GM12875 (cell line): ENCODE measurements at regions not wholly inside any gene's neighbourhood (a gene's known extent, or its start where the extent isn't known, plus 50 kb on each side); places are given as distances from the start of the nearest gene placed in this dataset.

Experiments used
- H3K4me3 ChIP-seq: one replicate; pipeline ENCODE4 v1.5.1; 2011; ENCODE audit warnings: low read depth, low read length, control low read depth
- CTCF ChIP-seq: IDR thresholded peaks from 2 replicates; pipeline ENCODE4 v1.5.1; 2011; ENCODE audit warnings: low read depth, mild to moderate bottlenecking, control low read depth, inconsistent platforms, low read length, moderate library complexity, borderline replicate concordance; ENCODE audit not compliant: insufficient read depth

GRCh38 chr5:68711293-68712200 lies 382.3 kb upstream of the SLC30A5 start:
- H3K4me3 ChIP-seq, result peak overlapping the region; percentile 29

GRCh38 chr5:68714810-68715209 lies 379.0 kb upstream of the SLC30A5 start:
- H3K4me3 ChIP-seq, result no peak overlapping the region
- no peak for TF ChIP-seq CTCF

More at GRCh38 chr5:68711293-68712200, 382.3 kb upstream of the SLC30A5 start:
- TF ChIP-seq CTCF, result no peak

- H3K4me3 ChIP-seq, result no peak overlapping the region
- TF ChIP-seq CTCF, result no peak
Observed at GRCh38 chr5:68720884-68721610, 372.8 kb upstream of the SLC30A5 start.

- TF ChIP-seq CTCF, result no peak
Observed at GRCh38 chr5:68722357-68722756, 371.5 kb upstream of the SLC30A5 start.

GRCh38 chr5:68725905-68726683 lies 367.7 kb upstream of the SLC30A5 start:
- no peak overlapping the region for H3K4me3 ChIP-seq
- TF ChIP-seq CTCF, result no peak

More at GRCh38 chr5:68722357-68722756, 371.5 kb upstream of the SLC30A5 start:
- no peak overlapping the region for H3K4me3 ChIP-seq

GRCh38 chr5:68727931-68728330 lies 365.9 kb upstream of the SLC30A5 start:
- no peak for TF ChIP-seq CTCF
- H3K4me3 ChIP-seq, result no peak overlapping the region
